Smooth muscle cell (in vitro differentiated cells): ENCODE measurements at regions not wholly inside any gene's neighbourhood (a gene's known extent, or its start where the extent isn't known, plus 50 kb on each side); places are given as distances from the start of the nearest gene placed in this dataset.
A peak's percentile ranks its signal among the peaks of the same experiment; 100 is the strongest.

Experiments
- DNase-seq: peaks from one replicate; lab custom pipeline; 2025; ENCODE audit not compliant: unreplicated experiment; lab: John Stamatoyannopoulos, UW
- H2AFZ ChIP-seq: fragments of 200-600 bp; sonication (generic); 2 replicates; pipeline ENCODE4 v1.6.0; 2016; ENCODE audit warnings: antibody characterized with exemption, low read depth, mild to moderate bottlenecking
- H3F3A ChIP-seq: fragments of 200-600 bp; sonication (generic); 2 replicates; pipeline ENCODE4 v1.6.0; 2017; ENCODE audit warnings: antibody characterized with exemption, low read depth
- H3K27ac ChIP-seq: fragments of 200-600 bp; sonication (generic); 2 replicates; pipeline ENCODE4 v1.5.1; 2016; ENCODE audit warnings: low read depth, mild to moderate bottlenecking
- H3K27me3 ChIP-seq: fragments of 200-600 bp; sonication (generic); 2 replicates; pipeline ENCODE4 v1.6.1; 2016; ENCODE audit warnings: low read depth, mild to moderate bottlenecking
- H3K36me3 ChIP-seq: fragments of 200-600 bp; sonication (generic); 2 replicates; pipeline ENCODE4 v1.5.1; 2016; ENCODE audit warnings: low read depth
- H3K4me1 ChIP-seq: fragments of 200-600 bp; sonication (generic); 2 replicates; pipeline ENCODE4 v1.5.1; 2016; ENCODE audit warnings: low read depth
- H3K4me2 ChIP-seq: fragments of 200-600 bp; sonication (generic); 2 replicates; pipeline ENCODE4 v1.6.0; 2016; ENCODE audit warnings: mild to moderate bottlenecking
- H3K4me3 ChIP-seq: fragments of 200-600 bp; sonication (generic); 2 replicates; pipeline ENCODE4 v1.5.1; 2016; ENCODE audit warnings: mild to moderate bottlenecking
- H3K79me2 ChIP-seq: fragments of 200-600 bp; sonication (generic); 2 replicates; pipeline ENCODE4 v1.6.0; 2016; ENCODE audit warnings: low read depth, mild to moderate bottlenecking
- H3K9ac ChIP-seq: fragments of 200-600 bp; sonication (generic); 2 replicates; pipeline ENCODE4 v1.6.0; 2016; ENCODE audit warnings: low read depth
- H3K9me3 ChIP-seq: fragments of 200-600 bp; sonication (generic); replicated peaks from 2 replicates; pipeline ENCODE4 v1.5.1; 2016; ENCODE audit warnings: low read depth
- H4K20me1 ChIP-seq: fragments of 200-600 bp; sonication (generic); 2 replicates; pipeline ENCODE4 v1.6.0; 2016; ENCODE audit warnings: low read depth
- WGBS: methylation state at CpG from one replicate; pipeline ENCODE4 v1.1.7; 2016; ENCODE audit warnings: low lambda C conversion rate; 5-methylcytosine and 5-hydroxymethylcytosine counted together
- TF ChIP-seq, protein P1 (sequence below): fragments of 200-600 bp; sonication (generic); IDR thresholded peaks from 2 replicates; pipeline ENCODE4 v1.5.1; 2017; ENCODE audit warnings: borderline replicate concordance, mild to moderate bottlenecking, antibody characterized with exemption; ENCODE audit not compliant: insufficient read depth, poor library complexity, severe bottlenecking

GRCh38 chr17:77838748-77839697 lies 119.5 kb upstream of the TNRC6C start:
- H2AFZ ChIP-seq: no peak overlapping the region
- peaks cover 9% of the 10 kb centered on the region for H3F3A ChIP-seq
- no peaks in the 10 kb centered on the region for H3K36me3 ChIP-seq
- H3K9ac ChIP-seq: no peak overlapping the region
- peak overlapping the region; percentile 68 for H3K4me2 ChIP-seq
- H3K4me1 ChIP-seq: peaks cover 9% of the 10 kb centered on the region
- no peaks in the 10 kb centered on the region for H3K79me2 ChIP-seq
- TF ChIP-seq, protein P1, sequence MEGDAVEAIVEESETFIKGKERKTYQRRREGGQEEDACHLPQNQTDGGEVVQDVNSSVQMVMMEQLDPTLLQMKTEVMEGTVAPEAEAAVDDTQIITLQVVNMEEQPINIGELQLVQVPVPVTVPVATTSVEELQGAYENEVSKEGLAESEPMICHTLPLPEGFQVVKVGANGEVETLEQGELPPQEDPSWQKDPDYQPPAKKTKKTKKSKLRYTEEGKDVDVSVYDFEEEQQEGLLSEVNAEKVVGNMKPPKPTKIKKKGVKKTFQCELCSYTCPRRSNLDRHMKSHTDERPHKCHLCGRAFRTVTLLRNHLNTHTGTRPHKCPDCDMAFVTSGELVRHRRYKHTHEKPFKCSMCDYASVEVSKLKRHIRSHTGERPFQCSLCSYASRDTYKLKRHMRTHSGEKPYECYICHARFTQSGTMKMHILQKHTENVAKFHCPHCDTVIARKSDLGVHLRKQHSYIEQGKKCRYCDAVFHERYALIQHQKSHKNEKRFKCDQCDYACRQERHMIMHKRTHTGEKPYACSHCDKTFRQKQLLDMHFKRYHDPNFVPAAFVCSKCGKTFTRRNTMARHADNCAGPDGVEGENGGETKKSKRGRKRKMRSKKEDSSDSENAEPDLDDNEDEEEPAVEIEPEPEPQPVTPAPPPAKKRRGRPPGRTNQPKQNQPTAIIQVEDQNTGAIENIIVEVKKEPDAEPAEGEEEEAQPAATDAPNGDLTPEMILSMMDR: no peak
- DNase-seq: no peak
- H3K9me3 ChIP-seq: no peaks in the 10 kb centered on the region
- H4K20me1 ChIP-seq: no peaks in the 10 kb centered on the region
- no peaks in the 10 kb centered on the region for H3K27me3 ChIP-seq
- WGBS: 89% methylated on average over 23 of the region's 23 CpGs
- peak overlapping the region; percentile 67 for H3K27ac ChIP-seq
- no peak overlapping the region for H3K4me3 ChIP-seq

GRCh38 chr17:77839698-77840512 lies 118.6 kb upstream of the TNRC6C start:
- H3K27ac ChIP-seq: peak overlapping the region; percentile 67
- peaks cover 5% of the 10 kb centered on the region for H3K4me1 ChIP-seq
- no peaks in the 10 kb centered on the region for H4K20me1 ChIP-seq
- TF ChIP-seq, protein P1: no peak
- H3K9ac ChIP-seq: peak overlapping the region; percentile 11
- no peak overlapping the region for H2AFZ ChIP-seq
- H3K9me3 ChIP-seq: no peaks in the 10 kb centered on the region
- WGBS: 38% methylated on average over 16 of the region's 16 CpGs
- H3K4me3 ChIP-seq: no peak overlapping the region
- H3F3A ChIP-seq: peaks cover 9% of the 10 kb centered on the region
- peak overlapping the region; percentile 68 for H3K4me2 ChIP-seq
- DNase-seq: peak; percentile 11
- H3K36me3 ChIP-seq: no peaks in the 10 kb centered on the region
- H3K27me3 ChIP-seq: no peaks in the 10 kb centered on the region
- H3K79me2 ChIP-seq: no peaks in the 10 kb centered on the region

DNA sequence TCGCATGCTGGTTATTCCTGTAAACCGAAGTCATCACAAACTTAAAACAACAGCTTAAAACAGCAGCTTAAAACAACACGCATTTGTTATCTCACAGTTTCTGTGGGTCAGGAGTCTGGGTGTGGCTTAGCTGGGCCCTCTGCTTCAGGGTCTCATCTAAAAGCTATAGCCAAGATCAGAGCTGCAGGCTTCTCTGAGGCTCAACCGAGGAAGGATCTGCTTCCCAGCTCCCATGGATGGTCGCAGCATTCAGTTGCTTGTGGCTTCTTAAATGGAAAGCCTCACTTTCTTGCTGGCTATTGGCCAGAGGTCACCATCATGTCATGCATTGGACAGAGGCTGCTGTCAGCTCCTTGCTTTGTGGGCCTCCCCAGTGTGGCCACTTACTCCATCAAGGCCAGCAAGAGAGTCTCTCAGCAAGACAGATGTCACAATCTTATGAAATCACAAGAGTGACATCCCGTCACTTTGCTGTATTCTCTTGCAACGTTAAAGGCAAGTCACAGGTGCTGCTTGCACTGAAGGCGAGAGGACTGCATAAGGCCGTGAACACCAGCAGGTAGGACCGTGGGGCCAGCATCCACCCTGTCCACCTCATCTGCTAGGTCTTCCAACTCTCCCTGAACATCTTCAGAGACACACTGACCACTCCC lies 117.9 kb upstream of the TNRC6C start:
- Histone ChIP-seq H3K9ac (no peak overlapping the region), H3K4me2 (peak overlapping the region; percentile 55), H3K27me3 (no peaks in the 10 kb centered on the region), H3F3A (peaks cover 9% of the 10 kb centered on the region), H4K20me1 (no peaks in the 10 kb centered on the region), H3K36me3 (no peaks in the 10 kb centered on the region), H3K4me1 (peaks cover 5% of the 10 kb centered on the region), H2AFZ (no peak overlapping the region), H3K27ac (peak overlapping the region; percentile 67), H3K79me2 (no peaks in the 10 kb centered on the region), H3K9me3 (no peaks in the 10 kb centered on the region), H3K4me3 (no peak overlapping the region)
- TF ChIP-seq, protein P1: no peak
- WGBS: 71% methylated on average over 10 of the region's 10 CpGs
- no peak for DNase-seq
